Stimulated activated CD4-positive, alpha-beta T cell treated with anti-CD3 and anti-CD28 coated beads, TNF-alpha, amount 100 ng/mL, for 1 hour (primary cell): ENCODE measurements at regions not wholly inside any gene's neighbourhood (a gene's known extent, or its start where the extent isn't known, plus 50 kb on each side); places are given as distances from the start of the nearest gene placed in this dataset.
"Not testable (repeated sequence)": the region's sequence is repeated elsewhere in the genome, so short reads cannot be mapped to it uniquely, and the experiment has no call there.

Experiments used
- DNase-seq, 3 donors: peaks; one replicate each; pipeline ENCODE4 v3.0.0-alpha.2; 2020; ENCODE audit warnings: low read depth in 3 of 3, low spot score in 1 of 3

GRCh38 chr5:101404531-101404930 is 501.4 kb upstream of the ST8SIA4 start:
- no peak for DNase-seq

DNA sequence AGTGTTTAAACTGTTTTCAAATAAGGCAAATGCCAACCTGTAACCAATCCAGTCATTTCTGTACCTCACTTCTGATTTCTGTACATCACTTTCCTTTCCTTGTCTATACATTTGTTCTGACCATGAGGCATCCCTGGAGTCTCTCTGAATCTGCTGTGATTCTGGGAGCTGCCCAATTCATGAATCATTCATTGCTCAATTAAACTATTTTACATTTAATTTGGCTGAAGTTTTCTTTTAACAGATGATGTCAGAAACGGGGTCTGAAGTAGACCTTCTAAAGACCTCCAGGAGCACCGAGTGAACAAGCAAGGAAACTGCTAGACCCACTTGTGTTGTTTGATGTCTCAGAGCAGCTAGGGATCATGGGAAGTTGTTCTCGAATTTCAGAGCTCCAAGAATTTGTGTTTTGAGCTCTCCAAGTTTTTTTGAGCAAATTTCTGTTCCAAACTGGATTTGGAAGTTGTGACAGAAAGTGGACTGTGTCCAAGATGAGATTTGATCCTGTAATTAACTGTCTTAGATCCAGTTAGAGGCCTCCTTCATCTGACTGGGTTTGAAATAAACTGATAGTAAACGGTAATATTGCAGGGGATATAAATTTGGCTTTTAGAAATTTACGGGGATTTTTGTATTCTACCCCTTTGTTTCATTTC is 490.8 kb upstream of the ST8SIA4 start:
- DNase-seq = no peak

DNA sequence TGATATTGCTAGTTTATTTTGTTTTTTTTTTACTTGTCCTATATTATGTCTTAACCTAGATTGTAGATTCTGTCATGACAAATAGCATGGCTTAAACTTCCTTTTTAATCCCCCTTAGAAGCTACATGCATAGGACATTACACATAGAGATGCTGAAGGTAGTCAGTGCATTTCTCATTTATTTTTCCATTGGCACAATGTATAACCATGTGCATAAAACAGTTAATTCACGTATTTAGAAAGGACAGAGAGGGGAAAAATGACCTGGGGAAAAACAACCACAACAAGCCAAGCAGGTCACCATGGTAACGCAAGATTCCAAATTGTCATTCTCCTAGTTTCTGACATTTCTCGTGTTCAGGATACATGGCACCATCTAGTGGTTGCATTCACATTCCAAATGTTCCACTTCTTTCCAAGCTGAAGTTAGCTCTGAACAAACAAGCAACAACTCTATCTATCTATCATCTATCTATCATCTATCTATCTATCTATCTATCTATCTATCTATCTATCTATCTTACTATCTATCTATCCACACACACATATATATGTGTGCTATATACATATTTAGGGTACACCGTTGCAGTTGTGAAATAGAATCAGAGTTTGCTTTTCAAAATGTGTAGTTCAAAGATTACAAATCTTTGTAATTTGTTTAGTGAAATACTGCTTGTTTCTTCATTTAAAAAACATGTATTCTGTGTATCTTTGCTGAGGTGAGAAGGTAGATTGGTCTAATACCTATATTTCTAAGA is 487.2 kb upstream of the ST8SIA4 start:
- DNase-seq = no peak

- DNase-seq = no peak
Measured at GRCh38 chr5:101385276-101385675, 482.2 kb upstream of the ST8SIA4 start.

- DNase-seq = no peak
Measured at GRCh38 chr5:101370181-101370580, 467.1 kb upstream of the ST8SIA4 start.

GRCh38 chr5:101364469-101364868 is 461.4 kb upstream of the ST8SIA4 start:
- DNase-seq = no peak

DNA sequence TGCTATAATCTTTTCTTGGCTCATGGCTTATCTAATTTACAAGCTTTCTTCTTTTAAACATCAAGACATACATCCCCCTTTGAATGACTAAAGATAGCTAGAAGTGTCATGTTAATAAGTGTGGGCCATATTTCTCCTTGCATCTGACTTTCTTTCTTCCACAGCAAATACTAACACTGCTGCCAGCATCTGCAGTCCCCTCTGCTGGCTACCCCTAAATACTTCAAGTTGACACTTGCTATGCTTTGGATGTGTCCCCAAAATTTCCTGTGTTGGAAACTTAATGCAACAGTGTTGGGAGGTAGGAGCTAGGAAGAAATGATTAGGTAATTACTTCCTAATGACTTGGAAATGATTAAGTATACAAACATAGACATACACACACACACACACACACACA is 459.0 kb upstream of the ST8SIA4 start:
- no peak for DNase-seq

DNA sequence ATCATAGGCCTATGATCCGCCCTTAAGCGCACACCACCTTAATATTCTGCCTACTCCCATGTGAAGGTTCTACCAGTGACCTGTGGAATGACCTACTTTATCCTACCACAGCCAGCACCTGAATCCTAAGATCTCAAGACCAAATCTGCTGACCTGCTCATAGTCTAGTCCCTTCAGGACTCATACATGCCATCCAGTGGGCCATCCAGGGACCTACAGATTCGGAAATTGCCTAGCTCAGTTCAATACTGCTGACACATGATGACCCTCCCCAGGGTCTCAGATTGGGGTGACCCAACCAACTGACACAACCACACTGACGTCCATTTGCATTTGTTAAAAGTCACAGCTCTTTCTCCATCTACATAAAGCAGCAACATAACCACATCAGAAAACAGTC is 443.8 kb upstream of the ST8SIA4 start:
- no peak for DNase-seq

GRCh38 chr5:101346447-101346846 is 443.4 kb upstream of the ST8SIA4 start:
- no peak for DNase-seq

DNA sequence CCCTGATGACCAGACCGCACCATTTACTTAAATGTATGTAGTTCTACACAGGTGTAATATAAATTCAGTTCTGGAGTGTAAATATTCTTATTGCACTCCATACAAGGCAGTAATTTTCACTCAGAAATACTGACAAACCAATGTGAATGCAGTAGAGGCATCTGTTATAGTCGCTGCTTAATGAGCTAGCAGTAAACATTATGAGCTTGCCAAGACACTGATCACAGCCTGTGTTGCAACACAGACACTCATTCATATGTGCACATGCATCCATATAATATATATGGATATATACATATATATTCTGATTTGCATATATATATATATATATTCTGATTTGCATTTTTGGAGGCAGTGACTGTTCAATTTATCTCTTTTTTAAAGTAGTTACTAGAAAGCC is 435.1 kb upstream of the ST8SIA4 start:
- no peak for DNase-seq

GRCh38 chr5:101327816-101328215 is 424.7 kb upstream of the ST8SIA4 start:
- DNase-seq = no peak

GRCh38 chr5:101326766-101327165 is 423.7 kb upstream of the ST8SIA4 start:
- no peak for DNase-seq

- DNase-seq = not testable (repeated sequence)
Measured at GRCh38 chr5:101316401-101316800, 413.3 kb upstream of the ST8SIA4 start.

- no peak for DNase-seq
Measured at GRCh38 chr5:101306391-101307137, 403.5 kb upstream of the ST8SIA4 start.

GRCh38 chr5:101296477-101296876 is 393.4 kb upstream of the ST8SIA4 start:
- DNase-seq = no peak

DNA sequence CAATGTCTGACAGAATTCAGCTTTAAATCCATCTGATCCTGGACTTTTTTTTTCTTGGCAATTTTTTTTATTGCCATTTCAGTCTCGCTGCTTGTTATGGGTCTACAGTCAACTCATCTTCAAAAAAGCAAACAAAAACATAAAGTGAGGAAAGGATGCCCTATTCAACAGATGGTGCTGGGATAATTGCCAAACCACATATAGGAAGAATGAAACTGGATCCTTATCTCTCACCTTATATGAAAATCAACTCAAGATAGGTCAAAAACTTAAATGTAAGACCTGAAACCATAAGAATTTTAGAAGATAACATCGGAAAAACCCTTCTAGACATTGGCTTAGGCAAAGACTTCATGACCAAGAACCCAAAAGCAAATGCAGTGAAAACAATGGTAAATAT is 389.1 kb upstream of the ST8SIA4 start:
- no peak for DNase-seq

DNA sequence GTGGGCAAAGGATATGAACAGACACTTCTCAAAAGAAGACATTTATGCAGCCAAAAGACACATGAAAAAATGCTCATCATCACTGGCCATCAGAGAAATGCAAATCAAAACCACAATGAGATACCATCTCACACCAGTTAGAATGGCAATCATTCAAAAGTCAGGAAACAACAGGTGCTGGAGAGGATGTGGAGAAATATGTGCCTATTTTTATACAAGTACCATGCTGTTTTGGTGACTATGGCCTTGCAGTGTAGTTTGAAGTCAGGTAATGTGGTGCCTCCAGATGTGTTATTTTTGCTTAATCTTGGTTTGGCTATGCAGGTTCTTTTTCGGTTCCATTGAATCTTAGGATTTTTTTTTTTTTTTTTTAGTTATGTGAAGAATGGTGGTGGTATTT is 387.7 kb upstream of the ST8SIA4 start:
- DNase-seq = not testable (repeated sequence)

DNA sequence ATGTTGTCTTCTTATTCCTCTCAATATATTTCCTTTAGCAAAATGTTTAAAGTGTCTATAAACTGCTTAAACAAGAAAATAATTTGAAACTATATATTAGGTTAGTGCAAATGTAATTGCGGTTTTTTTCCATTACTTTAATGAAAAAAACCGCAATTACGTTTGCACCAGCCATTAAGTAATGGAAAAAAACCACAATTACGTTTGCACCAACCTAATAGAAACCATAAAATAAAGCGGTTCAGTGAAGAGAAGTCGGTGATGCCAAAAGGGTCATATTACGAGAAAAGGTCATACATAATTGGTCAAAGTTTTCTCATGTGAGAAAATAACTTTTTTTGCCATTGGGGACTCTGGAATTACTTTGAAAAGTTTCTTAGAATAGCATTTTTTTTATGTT is 385.6 kb upstream of the ST8SIA4 start:
- no peak for DNase-seq

- no peak for DNase-seq
Measured at GRCh38 chr5:101284736-101285375, 381.8 kb upstream of the ST8SIA4 start.

- not testable (repeated sequence) for DNase-seq
Measured at GRCh38 chr5:101283938-101284337, 380.9 kb upstream of the ST8SIA4 start.

GRCh38 chr5:101278917-101279316 is 375.8 kb upstream of the ST8SIA4 start:
- DNase-seq = no peak
